Neural cell (in vitro differentiated cells): ENCODE measurements at regions not wholly inside any gene's neighbourhood (a gene's known extent, or its start where the extent isn't known, plus 50 kb on each side); places are given as distances from the start of the nearest gene placed in this dataset.

Experiments
- H2AFZ ChIP-seq: fragments of 200-600, 300-800 bp; sonication (generic), shearing (Covaris generic); 2 replicates; pipeline ENCODE4 v1.6.0; 2014; ENCODE audit warnings: low read depth, mild to moderate bottlenecking, antibody characterized with exemption, low read length, moderate library complexity
- H3F3A ChIP-seq: fragments of 200-600 bp; shearing (Covaris generic); 2 replicates; pipeline ENCODE4 v1.6.1; 2016; ENCODE audit warnings: mild to moderate bottlenecking, moderate library complexity, mixed read lengths, antibody characterized with exemption, low read length; ENCODE audit not compliant: insufficient read depth, poor library complexity, severe bottlenecking
- H3K27ac ChIP-seq: fragments of 200-600, 300-800 bp; sonication (generic), shearing (Covaris generic); 2 replicates; pipeline ENCODE4 v1.5.1; 2014; ENCODE audit warnings: mild to moderate bottlenecking, low read length, moderate library complexity
- H3K27me3 ChIP-seq: fragments of 300-800, 200-600 bp; sonication (generic), shearing (Covaris generic); 2 replicates; pipeline ENCODE4 v1.6.0; 2014; ENCODE audit warnings: mild to moderate bottlenecking, low read depth, low read length, moderate library complexity; ENCODE audit not compliant: insufficient read depth
- H3K36me3 ChIP-seq: fragments of 300-800, 200-600 bp; sonication (generic), shearing (Covaris generic); 2 replicates; pipeline ENCODE4 v1.5.1; 2014; ENCODE audit warnings: mild to moderate bottlenecking, antibody characterized with exemption, low read length, moderate library complexity; ENCODE audit not compliant: insufficient read depth
- H3K4me2 ChIP-seq: fragments of 300-800, 200-600 bp; sonication (generic), shearing (Covaris generic); 2 replicates; pipeline ENCODE4 v1.6.0; 2014; ENCODE audit warnings: mild to moderate bottlenecking, low read length
- H3K4me3 ChIP-seq: fragments of 300-800, 200-600 bp; sonication (generic), shearing (Covaris generic); 2 replicates; pipeline ENCODE4 v1.5.1; 2014; ENCODE audit warnings: mild to moderate bottlenecking, low read length, moderate library complexity
- H3K79me2 ChIP-seq: fragments of 200-600 bp; shearing (Covaris generic); replicated peaks from 2 replicates; pipeline ENCODE4 v1.6.0; 2014; ENCODE audit warnings: mild to moderate bottlenecking, low read length, moderate library complexity; ENCODE audit not compliant: insufficient read depth
- H3K9ac ChIP-seq: fragments of 300-800, 200-600 bp; sonication (generic), shearing (Covaris generic); 2 replicates; pipeline ENCODE4 v1.6.1; 2016; ENCODE audit warnings: mild to moderate bottlenecking, low read length, mixed read lengths
- H3K9me2 ChIP-seq: fragments of 200-600 bp; shearing (Covaris generic); 2 replicates; pipeline ENCODE4 v1.6.1; 2016; ENCODE audit warnings: mild to moderate bottlenecking, low read length, mixed read lengths; ENCODE audit not compliant: insufficient read depth
- H3K9me3 ChIP-seq: fragments of 200-600, 300-800 bp; sonication (generic), shearing (Covaris generic); 2 replicates; pipeline ENCODE4 v1.6.1; 2016; ENCODE audit warnings: mild to moderate bottlenecking, mixed run types, low read length, moderate library complexity, mixed read lengths
- H4K20me1 ChIP-seq: fragments of 200-600 bp; shearing (Covaris generic); 2 replicates; pipeline ENCODE4 v1.6.1; 2016; ENCODE audit warnings: mild to moderate bottlenecking, mixed run types; ENCODE audit not compliant: insufficient read depth
- EP300 ChIP-seq: fragments of 450-650 bp; conservative IDR thresholded peaks from 2 replicates; pipeline ENCODE4 v1.6.1; 2014; ENCODE audit warnings: antibody characterized with exemption, mild to moderate bottlenecking, moderate library complexity; ENCODE audit not compliant: poor library complexity, severe bottlenecking
- EZH2 ChIP-seq: fragments of 200-600, 300-800 bp; shearing (Covaris generic), sonication (generic); IDR thresholded peaks from 2 replicates; pipeline ENCODE4 v1.6.1; 2014; ENCODE audit warnings: antibody characterized with exemption, low read length, borderline replicate concordance, mild to moderate bottlenecking; ENCODE audit not compliant: insufficient read depth, poor library complexity, severe bottlenecking
- MXI1 ChIP-seq: fragments of 450-650 bp; conservative IDR thresholded peaks from 2 replicates; pipeline ENCODE4 v1.6.1; 2014; ENCODE audit warnings: antibody characterized with exemption, mild to moderate bottlenecking; ENCODE audit not compliant: poor library complexity, severe bottlenecking
- POLR2AphosphoS5 ChIP-seq: IDR thresholded peaks from 2 replicates; pipeline ENCODE4 v1.6.1; 2012
- RAD21 ChIP-seq: fragments of 450-650 bp; conservative IDR thresholded peaks from 2 replicates; pipeline ENCODE4 v1.6.1; 2014; ENCODE audit warnings: antibody characterized with exemption, mild to moderate bottlenecking, moderate library complexity
- SMC3 ChIP-seq: fragments of 450-650 bp; conservative IDR thresholded peaks from 2 replicates; pipeline ENCODE4 v1.6.1; 2014; ENCODE audit warnings: antibody characterized with exemption, mild to moderate bottlenecking, moderate library complexity; ENCODE audit not compliant: poor library complexity
- TAF1 ChIP-seq: IDR thresholded peaks from 2 replicates; pipeline ENCODE4 v1.6.1; 2012; ENCODE audit warnings: low read depth
- TF ChIP-seq, protein P1 (sequence below): fragments of 450-650 bp; IDR thresholded peaks from 2 replicates; pipeline ENCODE4 v1.5.1; 2014; ENCODE audit warnings: antibody characterized with exemption, mild to moderate bottlenecking, moderate library complexity; ENCODE audit not compliant: poor library complexity, severe bottlenecking
- TF ChIP-seq, protein P2 (sequence below): IDR thresholded peaks from 2 replicates; pipeline ENCODE4 v1.6.1; 2012; ENCODE audit warnings: borderline replicate concordance

DNA sequence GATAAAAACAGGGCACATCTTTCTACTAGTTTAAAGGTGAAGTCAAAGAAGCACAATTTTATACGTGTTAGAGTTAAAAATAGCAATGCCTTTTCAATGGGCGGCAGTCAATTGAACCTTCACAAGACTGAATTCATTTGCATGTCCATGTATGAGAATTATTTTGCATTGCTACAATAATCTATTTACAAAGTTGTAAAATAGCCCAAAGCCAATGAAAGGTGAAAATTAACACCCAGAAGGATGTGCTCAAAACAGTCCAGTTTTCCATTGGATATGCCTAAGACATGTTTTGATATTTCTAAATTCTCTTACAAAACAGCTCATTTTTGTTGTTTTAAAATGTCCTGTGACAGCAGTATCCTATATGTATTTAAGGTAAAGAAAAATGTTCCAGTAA lies 425.1 kb upstream of the SYT4 start:
- TF ChIP-seq SMC3: no peak
- TF ChIP-seq EP300: no peak
- TF ChIP-seq RAD21: no peak
- TF ChIP-seq, protein P1, sequence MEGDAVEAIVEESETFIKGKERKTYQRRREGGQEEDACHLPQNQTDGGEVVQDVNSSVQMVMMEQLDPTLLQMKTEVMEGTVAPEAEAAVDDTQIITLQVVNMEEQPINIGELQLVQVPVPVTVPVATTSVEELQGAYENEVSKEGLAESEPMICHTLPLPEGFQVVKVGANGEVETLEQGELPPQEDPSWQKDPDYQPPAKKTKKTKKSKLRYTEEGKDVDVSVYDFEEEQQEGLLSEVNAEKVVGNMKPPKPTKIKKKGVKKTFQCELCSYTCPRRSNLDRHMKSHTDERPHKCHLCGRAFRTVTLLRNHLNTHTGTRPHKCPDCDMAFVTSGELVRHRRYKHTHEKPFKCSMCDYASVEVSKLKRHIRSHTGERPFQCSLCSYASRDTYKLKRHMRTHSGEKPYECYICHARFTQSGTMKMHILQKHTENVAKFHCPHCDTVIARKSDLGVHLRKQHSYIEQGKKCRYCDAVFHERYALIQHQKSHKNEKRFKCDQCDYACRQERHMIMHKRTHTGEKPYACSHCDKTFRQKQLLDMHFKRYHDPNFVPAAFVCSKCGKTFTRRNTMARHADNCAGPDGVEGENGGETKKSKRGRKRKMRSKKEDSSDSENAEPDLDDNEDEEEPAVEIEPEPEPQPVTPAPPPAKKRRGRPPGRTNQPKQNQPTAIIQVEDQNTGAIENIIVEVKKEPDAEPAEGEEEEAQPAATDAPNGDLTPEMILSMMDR: no peak
- TF ChIP-seq, protein P2, sequence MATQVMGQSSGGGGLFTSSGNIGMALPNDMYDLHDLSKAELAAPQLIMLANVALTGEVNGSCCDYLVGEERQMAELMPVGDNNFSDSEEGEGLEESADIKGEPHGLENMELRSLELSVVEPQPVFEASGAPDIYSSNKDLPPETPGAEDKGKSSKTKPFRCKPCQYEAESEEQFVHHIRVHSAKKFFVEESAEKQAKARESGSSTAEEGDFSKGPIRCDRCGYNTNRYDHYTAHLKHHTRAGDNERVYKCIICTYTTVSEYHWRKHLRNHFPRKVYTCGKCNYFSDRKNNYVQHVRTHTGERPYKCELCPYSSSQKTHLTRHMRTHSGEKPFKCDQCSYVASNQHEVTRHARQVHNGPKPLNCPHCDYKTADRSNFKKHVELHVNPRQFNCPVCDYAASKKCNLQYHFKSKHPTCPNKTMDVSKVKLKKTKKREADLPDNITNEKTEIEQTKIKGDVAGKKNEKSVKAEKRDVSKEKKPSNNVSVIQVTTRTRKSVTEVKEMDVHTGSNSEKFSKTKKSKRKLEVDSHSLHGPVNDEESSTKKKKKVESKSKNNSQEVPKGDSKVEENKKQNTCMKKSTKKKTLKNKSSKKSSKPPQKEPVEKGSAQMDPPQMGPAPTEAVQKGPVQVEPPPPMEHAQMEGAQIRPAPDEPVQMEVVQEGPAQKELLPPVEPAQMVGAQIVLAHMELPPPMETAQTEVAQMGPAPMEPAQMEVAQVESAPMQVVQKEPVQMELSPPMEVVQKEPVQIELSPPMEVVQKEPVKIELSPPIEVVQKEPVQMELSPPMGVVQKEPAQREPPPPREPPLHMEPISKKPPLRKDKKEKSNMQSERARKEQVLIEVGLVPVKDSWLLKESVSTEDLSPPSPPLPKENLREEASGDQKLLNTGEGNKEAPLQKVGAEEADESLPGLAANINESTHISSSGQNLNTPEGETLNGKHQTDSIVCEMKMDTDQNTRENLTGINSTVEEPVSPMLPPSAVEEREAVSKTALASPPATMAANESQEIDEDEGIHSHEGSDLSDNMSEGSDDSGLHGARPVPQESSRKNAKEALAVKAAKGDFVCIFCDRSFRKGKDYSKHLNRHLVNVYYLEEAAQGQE: no peak
- no peak for TF ChIP-seq MXI1
- TF ChIP-seq TAF1: no peak
- TF ChIP-seq POLR2AphosphoS5: no peak
- no peak for TF ChIP-seq EZH2
- Histone ChIP-seq H3F3A (no peaks in the 10 kb centered on the region), H3K27ac (no peak overlapping the region), H3K9ac (no peak overlapping the region), H3K9me3 (no peaks in the 10 kb centered on the region), H4K20me1 (no peaks in the 10 kb centered on the region), H3K79me2 (no peaks in the 10 kb centered on the region), H3K4me2 (no peak overlapping the region), H3K4me3 (no peak overlapping the region), H3K9me2 (no peaks in the 10 kb centered on the region), H3K36me3 (no peaks in the 10 kb centered on the region), H2AFZ (no peak overlapping the region), H3K27me3 (no peaks in the 10 kb centered on the region)

DNA sequence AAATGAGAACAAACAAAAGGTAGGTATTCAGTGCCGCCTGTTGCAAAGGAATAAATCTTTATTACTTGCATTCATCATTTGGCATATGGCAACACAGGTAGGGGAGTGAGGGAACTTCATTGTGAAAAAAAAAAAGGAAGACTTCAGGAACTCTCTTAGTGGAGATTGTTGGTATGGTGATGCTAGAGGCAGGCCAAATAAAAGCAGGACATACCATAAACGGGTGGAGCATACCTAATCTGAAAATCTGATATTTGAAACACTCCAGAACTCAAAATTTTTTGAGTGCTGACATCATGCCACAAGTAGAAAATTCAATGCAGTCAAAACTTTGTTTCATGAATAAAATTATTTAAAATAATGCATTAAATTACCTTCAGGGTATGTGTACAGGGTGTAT lies 425.8 kb upstream of the SYT4 start:
- H3K36me3 ChIP-seq: no peaks in the 10 kb centered on the region
- no peaks in the 10 kb centered on the region for H3K79me2 ChIP-seq
- H3K9me2 ChIP-seq: no peaks in the 10 kb centered on the region
- no peaks in the 10 kb centered on the region for H3K9me3 ChIP-seq
- H4K20me1 ChIP-seq: no peaks in the 10 kb centered on the region
- H3K27me3 ChIP-seq: no peaks in the 10 kb centered on the region
- H2AFZ ChIP-seq: no peak overlapping the region
- no peak overlapping the region for H3K4me3 ChIP-seq
- no peaks in the 10 kb centered on the region for H3F3A ChIP-seq
- H3K4me2 ChIP-seq: no peak overlapping the region
- H3K9ac ChIP-seq: no peak overlapping the region
- no peak for TF ChIP-seq POLR2AphosphoS5
- TF ChIP-seq, protein P1: no peak
- no peak for TF ChIP-seq EZH2
- no peak overlapping the region for H3K27ac ChIP-seq
